Glomerular visceral epithelial cell (primary cell): ENCODE measurements at regions not wholly inside any gene's neighbourhood (a gene's known extent, or its start where the extent isn't known, plus 50 kb on each side); places are given as distances from the start of the nearest gene placed in this dataset.
A peak's percentile ranks its signal among the peaks of the same experiment; 100 is the strongest.
"Not testable (repeated sequence)": the region's sequence is repeated elsewhere in the genome, so short reads cannot be mapped to it uniquely, and the experiment has no call there.

Source experiments
- DNase-seq: peaks from one replicate; pipeline ENCODE4 v3.0.0-alpha.2; 2016; ENCODE audit errors: extremely low spot score

GRCh38 chr4:4667622-4668081 is 125.8 kb upstream of the STX18 start:
- no peak for DNase-seq

- no peak for DNase-seq
Observed at GRCh38 chr4:4666693-4667621, 125.1 kb upstream of the STX18 start.

DNA sequence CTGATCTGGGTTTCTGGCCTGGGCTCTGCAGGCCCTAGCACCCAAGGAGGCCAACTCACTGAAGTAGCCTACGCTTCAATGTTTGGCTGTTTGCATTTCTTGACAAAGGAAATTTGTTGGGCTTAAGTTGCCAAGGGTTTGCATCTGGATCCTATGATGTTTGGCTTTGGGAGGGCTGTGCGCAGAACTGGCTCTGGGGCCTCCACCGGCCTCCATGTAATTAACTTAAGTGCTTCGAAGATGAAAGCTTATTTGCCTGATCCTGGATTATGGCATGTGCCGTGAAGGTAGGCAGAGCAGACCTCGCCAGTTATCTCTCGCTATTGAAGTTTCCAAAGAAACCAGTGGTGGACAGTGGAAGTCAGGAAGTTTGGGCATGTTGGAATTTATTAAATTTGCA is 124.3 kb upstream of the STX18 start:
- DNase-seq, result no peak

GRCh38 chr4:4664234-4664633 is 122.4 kb upstream of the STX18 start:
- DNase-seq, result no peak

DNA sequence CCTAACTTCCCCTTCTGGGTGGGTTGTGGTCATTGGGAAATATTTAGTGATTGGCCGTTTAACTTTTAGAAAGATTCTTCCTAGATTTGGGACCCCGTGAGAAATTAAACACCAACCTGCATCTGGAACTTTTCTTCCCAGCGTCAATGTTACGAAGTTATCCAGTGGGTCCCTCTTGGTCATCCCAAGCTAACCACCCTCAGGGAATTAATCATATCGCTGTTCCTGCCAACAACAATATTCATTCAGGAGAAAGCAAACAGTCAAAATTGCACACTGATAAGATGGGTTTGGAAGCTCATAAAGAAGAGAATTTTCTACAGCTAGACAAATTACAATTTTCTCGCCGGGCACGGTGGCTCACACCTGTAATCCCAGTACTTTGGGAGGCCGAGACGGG is 121.2 kb upstream of the STX18 start:
- DNase-seq, result no peak

- DNase-seq, result no peak
Observed at GRCh38 chr4:4662230-4662629, 120.4 kb upstream of the STX18 start.

DNA sequence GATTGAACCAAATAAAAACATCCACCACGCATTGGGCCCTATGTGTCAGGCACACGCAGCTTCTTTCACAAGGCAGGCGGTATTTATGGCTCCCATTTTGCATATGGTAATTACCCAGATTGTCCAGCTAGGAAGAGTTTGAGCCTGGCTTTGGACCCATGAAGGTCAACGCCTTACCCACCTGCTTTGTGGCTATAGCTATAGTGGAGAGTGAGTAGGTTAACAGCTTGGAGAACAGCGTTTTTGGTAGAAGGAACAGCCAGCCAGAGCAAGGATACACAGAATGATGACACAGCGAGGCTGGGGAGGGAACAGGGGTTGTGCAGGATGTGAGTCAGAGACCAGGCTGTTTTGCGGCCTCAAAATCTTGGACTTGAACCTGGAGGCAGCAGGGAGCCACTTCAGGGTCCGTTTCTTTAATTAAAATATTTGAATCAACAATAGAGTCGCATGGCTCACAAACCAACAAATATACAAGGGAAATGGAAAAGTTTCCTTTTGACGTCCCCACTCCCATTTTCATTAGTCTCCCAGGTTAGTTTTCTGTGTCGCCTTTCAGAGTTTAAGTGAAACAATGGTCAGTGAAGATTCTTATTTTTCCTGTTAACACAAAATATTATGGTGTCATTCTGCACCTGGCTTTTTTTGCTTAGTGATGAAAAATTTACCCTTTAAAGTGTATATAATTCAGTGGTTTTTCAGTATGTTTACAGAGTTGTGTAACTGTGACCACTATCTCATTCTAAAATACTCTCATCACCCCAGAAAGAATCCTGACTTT is 118.2 kb upstream of the STX18 start:
- peak; percentile 78 for DNase-seq

DNA sequence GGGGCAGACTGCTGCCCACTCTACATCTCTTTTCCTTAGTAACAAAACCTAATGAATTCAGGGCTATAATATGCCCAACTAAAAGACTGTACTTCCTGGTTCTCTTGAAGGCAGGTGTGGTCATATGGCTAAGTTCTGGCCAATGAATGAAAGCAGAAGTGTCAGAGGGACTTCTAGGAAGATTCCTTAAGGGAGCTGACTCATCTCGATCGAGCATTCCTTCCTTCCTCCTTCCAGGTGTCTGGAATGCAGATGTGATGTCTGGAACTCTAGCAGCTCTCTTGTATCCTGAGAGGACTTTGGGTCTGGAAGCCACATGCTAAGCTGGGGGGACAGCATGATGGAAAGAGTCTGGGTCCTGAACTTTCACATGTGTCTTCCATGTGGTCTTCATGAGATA is 116.2 kb upstream of the STX18 start:
- peak; percentile 8 for DNase-seq

DNA sequence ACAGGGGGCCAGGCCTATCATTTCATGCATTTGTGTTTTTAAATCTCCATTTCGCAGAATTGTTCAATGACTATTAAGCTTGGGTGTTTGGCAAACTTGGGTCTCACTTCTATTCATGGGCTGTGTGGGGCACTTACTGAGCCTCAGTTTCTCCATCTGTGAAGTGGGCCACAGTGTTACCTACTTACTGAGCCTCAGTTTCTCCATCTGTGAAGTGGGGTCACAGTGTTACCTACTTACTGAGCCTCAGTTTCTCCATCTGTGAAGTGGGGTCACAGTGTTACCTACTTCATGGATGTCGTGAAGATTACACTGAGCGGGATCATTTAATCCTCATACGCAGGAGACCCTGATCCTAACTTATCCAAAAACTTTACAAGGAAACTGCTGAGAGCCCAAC is 115.1 kb upstream of the STX18 start:
- DNase-seq, result no peak

- no peak for DNase-seq
Observed at GRCh38 chr4:4655901-4656300, 114.1 kb upstream of the STX18 start.

DNA sequence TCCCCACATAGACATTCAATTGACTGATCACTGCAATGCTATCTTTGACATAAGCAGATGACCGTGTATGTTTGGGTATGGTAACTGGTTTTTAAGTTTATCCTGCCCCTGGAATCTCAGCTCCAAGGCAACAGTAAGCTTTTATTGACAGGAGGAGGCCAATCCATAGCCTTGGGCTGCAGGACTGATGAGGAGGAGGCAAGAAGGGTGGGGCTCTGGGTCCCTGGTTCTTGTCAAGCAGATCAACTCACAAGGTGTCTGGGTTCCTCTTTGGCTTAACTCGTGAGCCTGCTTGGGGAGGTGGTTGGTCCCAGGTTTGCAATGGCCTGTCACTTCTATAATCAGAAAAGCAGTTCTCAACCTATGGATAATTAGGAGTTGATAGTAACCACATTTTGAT is 113.2 kb upstream of the STX18 start:
- DNase-seq, result no peak

DNA sequence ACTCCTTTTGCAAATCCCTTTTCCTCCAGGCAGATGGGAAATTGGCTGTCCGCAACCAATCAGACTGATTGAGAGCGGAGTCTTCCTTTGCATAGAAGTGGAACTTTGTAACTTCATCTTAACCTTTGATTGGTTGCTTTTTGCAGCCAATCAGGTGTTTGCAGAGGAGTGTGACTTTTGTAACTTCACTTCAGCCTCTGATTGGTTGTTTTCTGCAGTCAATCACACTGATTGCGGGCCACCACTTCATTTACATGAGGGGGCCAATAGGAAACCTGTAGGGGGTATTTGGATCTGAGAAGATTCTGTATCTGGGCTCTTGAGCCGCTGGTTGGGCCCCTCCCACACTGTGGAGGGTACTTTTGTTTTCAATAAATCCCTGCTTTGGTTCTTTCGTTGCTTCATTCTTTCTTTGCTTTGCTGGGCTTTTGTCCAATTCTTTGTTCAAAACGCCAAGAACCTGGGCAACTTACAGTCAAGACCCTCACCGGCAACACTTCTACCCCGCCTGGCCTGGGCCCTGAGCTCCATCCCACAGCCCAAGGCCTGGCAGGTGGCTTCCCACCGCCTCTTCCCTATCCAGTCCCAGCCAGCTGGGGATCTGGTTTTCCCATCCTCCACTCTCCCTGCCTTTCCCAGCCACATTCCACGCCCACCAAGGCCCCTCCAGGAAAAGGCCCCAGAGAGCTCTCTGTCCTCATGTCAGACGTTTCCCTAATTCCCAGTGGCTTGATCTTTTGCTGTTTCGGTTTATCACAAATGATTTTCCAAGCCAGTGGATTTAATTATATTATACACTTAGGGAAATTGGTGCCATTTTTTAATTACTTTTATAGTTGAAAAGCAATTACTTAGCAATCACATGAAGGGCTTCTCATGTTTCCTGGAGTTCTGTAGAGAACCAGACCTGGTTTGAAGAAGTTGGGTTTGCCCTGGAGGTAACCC is 110.2 kb upstream of the STX18 start:
- no peak for DNase-seq

DNA sequence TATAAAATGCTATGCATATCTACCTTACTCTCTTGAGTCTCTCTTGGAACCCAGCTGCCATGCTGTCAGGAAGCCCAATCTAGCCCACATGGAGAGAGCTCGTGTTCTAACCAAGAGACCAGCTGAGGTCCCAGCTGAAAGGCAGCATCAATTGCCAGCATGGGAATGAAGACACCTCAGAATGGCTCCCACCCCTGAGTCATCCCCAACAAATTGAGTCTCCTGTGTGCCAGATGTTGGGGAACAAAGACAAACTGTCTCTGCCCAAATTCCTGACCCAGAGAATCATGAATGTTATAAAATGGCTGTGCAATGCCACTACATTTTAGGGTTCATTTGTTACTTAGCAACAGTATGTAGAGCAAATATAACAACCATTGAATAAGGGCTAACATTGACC is 105.2 kb upstream of the STX18 start:
- no peak for DNase-seq

GRCh38 chr4:4645743-4646142 is 103.9 kb upstream of the STX18 start:
- no peak for DNase-seq

GRCh38 chr4:4644277-4644676 is 102.4 kb upstream of the STX18 start:
- not testable (repeated sequence) for DNase-seq

DNA sequence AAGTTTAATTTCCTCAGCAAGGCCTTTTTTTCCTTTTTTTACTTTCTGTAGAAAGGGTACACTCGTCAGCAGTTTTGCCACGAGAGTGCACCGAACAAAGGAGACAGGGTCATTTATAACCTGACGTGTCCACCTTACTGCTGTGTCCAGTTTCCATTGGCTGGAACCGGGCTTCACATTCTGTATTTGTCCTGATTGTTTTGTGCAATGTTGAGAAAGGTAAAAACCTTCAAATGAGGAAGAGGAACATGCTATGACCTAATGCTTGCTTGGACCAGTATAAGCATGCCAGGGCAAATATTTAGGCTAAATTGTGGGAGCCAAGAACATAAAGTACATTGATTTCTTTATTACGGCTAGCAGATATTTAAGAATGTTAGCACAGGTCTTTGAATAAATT is 101.9 kb upstream of the STX18 start:
- DNase-seq, result not testable (repeated sequence)

GRCh38 chr4:4643306-4643705 is 101.5 kb upstream of the STX18 start:
- DNase-seq, result no peak

DNA sequence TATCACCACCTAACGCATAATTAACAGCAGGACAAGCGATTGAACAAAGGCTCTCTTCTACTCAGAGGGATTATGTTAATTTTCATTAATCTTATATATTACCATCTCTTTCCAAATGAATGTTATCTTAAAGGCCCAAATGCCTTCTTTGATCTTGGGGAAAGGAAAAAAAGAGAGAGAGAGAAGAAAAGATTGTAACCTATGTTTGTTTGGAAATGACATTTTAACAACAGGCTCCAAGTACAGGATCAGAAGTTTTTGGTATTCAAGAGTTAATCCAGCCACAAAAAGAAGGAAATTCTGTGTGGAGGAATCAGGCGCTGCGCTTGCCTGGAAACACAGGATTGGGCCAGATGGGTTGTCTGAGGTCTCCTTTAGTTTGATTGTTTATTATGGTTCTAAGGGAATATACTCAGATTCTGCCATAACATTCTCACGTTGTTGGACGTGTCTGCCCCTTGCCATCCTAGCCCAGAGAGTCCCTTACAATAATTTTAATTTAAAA is 100.7 kb upstream of the STX18 start:
- no peak for DNase-seq

DNA sequence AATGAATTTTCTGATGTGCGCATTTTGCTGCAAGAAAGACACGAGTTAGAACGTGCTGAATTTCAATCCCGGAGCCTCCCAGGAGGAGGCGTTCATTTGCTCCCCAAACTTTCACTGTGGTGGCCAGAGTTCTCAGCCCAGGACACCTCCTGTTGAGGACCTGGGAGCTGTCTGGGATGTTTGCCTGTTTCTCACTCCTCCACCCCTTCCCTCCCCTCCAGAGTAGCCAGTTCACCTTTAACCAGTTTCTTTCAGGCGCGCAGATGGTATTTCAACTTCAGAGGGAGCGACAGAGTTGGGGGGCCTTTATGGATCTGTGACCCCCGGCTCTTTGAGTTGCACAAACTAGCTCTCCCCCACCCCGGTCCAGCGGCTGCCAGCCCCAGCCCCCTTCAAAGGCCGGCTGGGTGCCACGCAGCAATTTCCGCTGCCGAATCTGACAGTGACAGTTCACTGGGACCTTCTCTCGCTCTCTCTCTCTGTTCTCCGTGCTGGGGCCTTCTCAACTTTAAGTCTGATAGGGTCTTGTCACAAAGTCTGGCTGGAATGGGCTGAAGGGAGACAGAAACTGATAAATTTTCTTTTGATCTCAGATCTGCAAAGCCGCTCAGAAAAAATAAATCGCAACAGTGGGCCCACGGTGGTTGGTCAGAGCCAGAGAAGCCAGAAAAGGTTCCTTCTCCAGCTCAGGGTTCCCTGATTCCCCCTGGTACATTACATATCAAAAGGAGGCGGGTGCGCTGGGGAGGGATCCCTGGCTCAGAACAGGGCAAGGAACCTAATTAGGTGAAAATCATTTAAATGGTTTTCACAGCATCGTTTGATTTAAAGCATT is 100.0 kb upstream of the STX18 start:
- DNase-seq, result no peak

GRCh38 chr4:4641254-4641653 is 99.4 kb upstream of the STX18 start:
- DNase-seq, result no peak

GRCh38 chr4:4640692-4641091 is 98.8 kb upstream of the STX18 start:
- no peak for DNase-seq
